ENCODE measurements at regions not wholly inside any gene's neighbourhood (a gene's known extent, or its start where the extent isn't known, plus 50 kb on each side); places are given as distances from the start of the nearest gene placed in this dataset.

DNA sequence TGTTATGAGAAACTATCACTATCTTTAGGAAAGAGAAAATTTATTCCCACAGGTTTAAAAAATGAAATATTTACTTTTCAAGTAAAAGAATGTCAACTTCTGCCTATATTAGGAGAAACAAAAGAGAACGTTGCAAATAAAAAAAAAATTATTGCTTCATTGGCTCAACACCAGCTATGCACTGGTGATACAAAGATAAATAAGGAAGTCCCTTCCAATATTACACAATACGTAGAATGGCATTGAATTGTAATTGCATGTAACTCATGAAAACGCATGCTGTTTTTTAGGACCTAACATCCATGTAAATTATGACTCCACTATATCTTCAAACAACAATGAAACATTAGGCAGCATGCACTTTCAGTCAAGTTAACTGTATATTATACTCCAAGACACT lies 56.4 kb upstream of the RERGL start:
- no peak for TF ChIP-seq POLR2A (IDR thresholded peaks at IDR 0.05)
- TF ChIP-seq, protein P1, sequence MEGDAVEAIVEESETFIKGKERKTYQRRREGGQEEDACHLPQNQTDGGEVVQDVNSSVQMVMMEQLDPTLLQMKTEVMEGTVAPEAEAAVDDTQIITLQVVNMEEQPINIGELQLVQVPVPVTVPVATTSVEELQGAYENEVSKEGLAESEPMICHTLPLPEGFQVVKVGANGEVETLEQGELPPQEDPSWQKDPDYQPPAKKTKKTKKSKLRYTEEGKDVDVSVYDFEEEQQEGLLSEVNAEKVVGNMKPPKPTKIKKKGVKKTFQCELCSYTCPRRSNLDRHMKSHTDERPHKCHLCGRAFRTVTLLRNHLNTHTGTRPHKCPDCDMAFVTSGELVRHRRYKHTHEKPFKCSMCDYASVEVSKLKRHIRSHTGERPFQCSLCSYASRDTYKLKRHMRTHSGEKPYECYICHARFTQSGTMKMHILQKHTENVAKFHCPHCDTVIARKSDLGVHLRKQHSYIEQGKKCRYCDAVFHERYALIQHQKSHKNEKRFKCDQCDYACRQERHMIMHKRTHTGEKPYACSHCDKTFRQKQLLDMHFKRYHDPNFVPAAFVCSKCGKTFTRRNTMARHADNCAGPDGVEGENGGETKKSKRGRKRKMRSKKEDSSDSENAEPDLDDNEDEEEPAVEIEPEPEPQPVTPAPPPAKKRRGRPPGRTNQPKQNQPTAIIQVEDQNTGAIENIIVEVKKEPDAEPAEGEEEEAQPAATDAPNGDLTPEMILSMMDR (IDR thresholded peaks at IDR 0.05 in 8 of 11, conservative IDR thresholded peaks at IDR 0.05 in 3 of 11) = no peak

Measured in spleen (tissue), 7 donors.